Kidney (tissue), 13 donors: ENCODE measurements at regions not wholly inside any gene's neighbourhood (a gene's known extent, or its start where the extent isn't known, plus 50 kb on each side); places are given as distances from the start of the nearest gene placed in this dataset.

ENCODE experiments used
- DNase-seq, 5 donors: peaks; one replicate each; pipeline ENCODE4 v3.0.0-alpha.2; 2013 to 2020
- FAIRE-seq: peaks from 2 replicates; lab custom pipeline; 2012; peaks lifted over from hg19 to GRCh38; lab: Jason Lieb, UNC
- H3K27ac ChIP-seq, 2 donors: one replicate each; pipeline ENCODE4 v1.7.0; 2013; ENCODE audit warnings: low read depth in 2 of 2, low read length in 2 of 2, inconsistent platforms in 1 of 2
- H3K27me3 ChIP-seq: one replicate; pipeline ENCODE4 v1.7.1; 2013; ENCODE audit warnings: low read length, inconsistent platforms; ENCODE audit not compliant: control insufficient read depth, insufficient read depth
- H3K36me3 ChIP-seq, 3 donors: one replicate each; pipeline versions ENCODE4 v1.7.0 to v1.7.1; 2013; ENCODE audit warnings: low read length in 3 of 3, control low read depth in 1 of 3, inconsistent platforms in 1 of 3; ENCODE audit not compliant: insufficient read depth in 3 of 3, control insufficient read depth in 2 of 3
- H3K4me1 ChIP-seq, 3 donors: one replicate each; pipeline versions ENCODE4 v1.7.0 to v1.7.1; 2013; ENCODE audit warnings: low read length in 3 of 3, inconsistent platforms in 1 of 3, low read depth in 1 of 3; ENCODE audit not compliant: control insufficient read depth in 2 of 3, insufficient read depth in 2 of 3
- H3K4me3 ChIP-seq, 3 donors: one replicate each; pipeline versions ENCODE4 v1.7.0 to v1.8.1; 2013; ENCODE audit warnings: low read length in 3 of 3, control low read depth in 1 of 3, inconsistent platforms in 1 of 3
- H3K9ac ChIP-seq, 3 donors: one replicate each; pipeline versions ENCODE4 v1.7.0 to v1.7.1; 2013; ENCODE audit warnings: low read length in 3 of 3, control low read depth in 1 of 3, inconsistent platforms in 1 of 3
- H3K9me3 ChIP-seq, 3 donors: one replicate each; pipeline versions ENCODE4 v1.7.0 to v1.7.1; 2013; ENCODE audit warnings: low read length in 3 of 3, control low read depth in 1 of 3, inconsistent platforms in 1 of 3; ENCODE audit not compliant: control insufficient read depth in 2 of 3, insufficient read depth in 1 of 3
- intact Hi-C: fragments of 100-400 bp; cut with DNase I; formaldehyde crosslinking; loops from one replicate; pipeline ENCODE4 v1.11.1; 2022
- TF ChIP-seq, protein P1 (sequence below): IDR thresholded peaks from 3 replicates; pipeline ENCODE4 v1.5.1; 2012; ENCODE audit warnings: mild to moderate bottlenecking, moderate library complexity, borderline replicate concordance; ENCODE audit not compliant: insufficient read depth; ENCODE audit errors: extremely low read depth
- donor health status: control.
- donor health status: control.
- donor health status: control.
- donor health status: control.
- donor health status: control.
- donor health status: DM: yes; HTN: yes; CAD: no.
- donor health status: Normal renal cell carcinoma (clear cell type).

DNA sequence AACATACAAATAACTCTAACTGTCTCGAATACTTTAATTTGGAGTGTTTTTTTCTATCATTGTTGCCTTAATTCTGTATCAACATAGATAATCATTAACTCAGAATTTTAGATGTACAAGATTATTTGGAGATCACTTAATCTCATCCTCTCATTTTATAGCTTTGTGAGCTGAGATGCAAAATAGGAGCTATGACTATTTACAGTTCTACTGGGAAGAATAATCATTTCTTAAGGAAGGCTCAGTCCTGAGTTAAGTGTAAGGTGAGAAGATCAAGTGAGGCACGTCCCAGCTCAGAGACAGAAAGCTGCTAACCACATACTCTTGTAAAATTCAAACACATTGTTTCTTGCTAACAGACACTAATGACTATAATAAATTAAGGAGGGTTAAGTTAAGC, 66.2 kb downstream of the CCDC54 start:
- no peak overlapping the region for H3K27ac ChIP-seq
- H3K27me3 ChIP-seq = no peaks in the 10 kb centered on the region
- H3K9ac ChIP-seq = no peak overlapping the region
- intact Hi-C loops = no loop called here
- no peak for DNase-seq
- no peaks in the 10 kb centered on the region for H3K36me3 ChIP-seq
- H3K4me1 ChIP-seq = no peaks in the 10 kb centered on the region
- H3K9me3 ChIP-seq = no peaks in the 10 kb centered on the region
- TF ChIP-seq, protein P1, sequence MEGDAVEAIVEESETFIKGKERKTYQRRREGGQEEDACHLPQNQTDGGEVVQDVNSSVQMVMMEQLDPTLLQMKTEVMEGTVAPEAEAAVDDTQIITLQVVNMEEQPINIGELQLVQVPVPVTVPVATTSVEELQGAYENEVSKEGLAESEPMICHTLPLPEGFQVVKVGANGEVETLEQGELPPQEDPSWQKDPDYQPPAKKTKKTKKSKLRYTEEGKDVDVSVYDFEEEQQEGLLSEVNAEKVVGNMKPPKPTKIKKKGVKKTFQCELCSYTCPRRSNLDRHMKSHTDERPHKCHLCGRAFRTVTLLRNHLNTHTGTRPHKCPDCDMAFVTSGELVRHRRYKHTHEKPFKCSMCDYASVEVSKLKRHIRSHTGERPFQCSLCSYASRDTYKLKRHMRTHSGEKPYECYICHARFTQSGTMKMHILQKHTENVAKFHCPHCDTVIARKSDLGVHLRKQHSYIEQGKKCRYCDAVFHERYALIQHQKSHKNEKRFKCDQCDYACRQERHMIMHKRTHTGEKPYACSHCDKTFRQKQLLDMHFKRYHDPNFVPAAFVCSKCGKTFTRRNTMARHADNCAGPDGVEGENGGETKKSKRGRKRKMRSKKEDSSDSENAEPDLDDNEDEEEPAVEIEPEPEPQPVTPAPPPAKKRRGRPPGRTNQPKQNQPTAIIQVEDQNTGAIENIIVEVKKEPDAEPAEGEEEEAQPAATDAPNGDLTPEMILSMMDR = no peak
- H3K4me3 ChIP-seq = no peak overlapping the region
- FAIRE-seq = no peak

DNA sequence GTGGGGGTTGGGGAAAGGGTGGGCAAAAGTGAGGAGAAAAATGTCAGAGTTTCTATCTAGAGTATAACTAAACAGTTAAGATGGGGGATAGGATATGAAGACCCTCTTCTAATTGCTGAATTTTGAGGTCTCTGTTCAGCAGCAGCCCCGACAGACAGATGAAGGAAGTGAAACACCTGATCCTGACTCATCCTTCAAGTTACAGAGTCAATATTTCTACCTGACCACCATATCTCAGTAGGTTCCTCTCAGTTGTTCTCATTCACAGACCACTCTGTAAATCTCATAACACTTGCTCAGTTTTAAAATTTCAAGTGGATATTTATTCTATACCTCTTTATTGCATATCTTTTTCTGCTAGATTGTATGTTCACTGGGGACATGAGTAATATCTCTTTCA, 69.5 kb downstream of the CCDC54 start:
- FAIRE-seq (no peak), DNase-seq (no peak)
- Histone ChIP-seq H3K4me3 (no peak overlapping the region), H3K27me3 (no peaks in the 10 kb centered on the region), H3K27ac (no peak overlapping the region), H3K9me3 (no peaks in the 10 kb centered on the region), H3K4me1 (no peaks in the 10 kb centered on the region), H3K9ac (no peak overlapping the region), H3K36me3 (no peaks in the 10 kb centered on the region)
- TF ChIP-seq, protein P1 = no peak
- intact Hi-C loops = no loop called here

DNA sequence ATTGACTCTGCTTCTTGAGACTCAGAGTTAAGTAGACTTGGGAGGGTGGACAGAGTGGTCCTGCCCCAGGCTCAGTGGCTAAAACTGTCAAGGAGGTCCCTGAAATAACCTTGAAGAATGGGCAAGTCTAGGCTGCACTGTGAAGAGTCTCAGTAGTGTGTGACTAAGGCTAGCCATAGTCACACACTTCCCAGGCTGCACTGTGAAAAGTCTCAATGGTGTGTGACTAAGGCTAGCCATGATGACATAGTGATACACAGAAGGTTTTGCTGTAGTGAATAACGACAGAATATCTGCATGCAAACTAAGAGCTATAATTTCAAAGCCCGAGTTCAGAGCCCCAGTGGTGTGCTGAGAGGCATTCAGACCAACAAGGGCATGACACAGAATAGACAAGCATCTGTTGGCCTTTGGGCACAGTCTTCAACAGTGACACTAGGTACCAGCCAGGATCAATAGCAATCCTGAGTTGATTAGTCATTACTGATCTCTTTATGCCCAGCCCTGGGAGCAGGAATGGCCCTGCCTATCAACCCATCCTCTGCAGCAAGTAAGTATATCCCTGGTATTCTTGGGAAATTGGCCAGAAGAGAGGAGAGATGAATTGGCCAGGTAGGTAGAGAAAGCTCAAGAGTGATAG, 72.4 kb upstream of the BBX start:
- TF ChIP-seq, protein P1 = no peak
- no peak overlapping the region for H3K4me3 ChIP-seq
- H3K27me3 ChIP-seq = no peaks in the 10 kb centered on the region
- FAIRE-seq (no peak), DNase-seq (no peak)
- intact Hi-C loops = no loop called here
- H3K36me3 ChIP-seq = no peaks in the 10 kb centered on the region
- H3K27ac ChIP-seq = no peak overlapping the region
- no peaks in the 10 kb centered on the region for H3K4me1 ChIP-seq
- H3K9ac ChIP-seq = no peak overlapping the region
- no peaks in the 10 kb centered on the region for H3K9me3 ChIP-seq

DNA sequence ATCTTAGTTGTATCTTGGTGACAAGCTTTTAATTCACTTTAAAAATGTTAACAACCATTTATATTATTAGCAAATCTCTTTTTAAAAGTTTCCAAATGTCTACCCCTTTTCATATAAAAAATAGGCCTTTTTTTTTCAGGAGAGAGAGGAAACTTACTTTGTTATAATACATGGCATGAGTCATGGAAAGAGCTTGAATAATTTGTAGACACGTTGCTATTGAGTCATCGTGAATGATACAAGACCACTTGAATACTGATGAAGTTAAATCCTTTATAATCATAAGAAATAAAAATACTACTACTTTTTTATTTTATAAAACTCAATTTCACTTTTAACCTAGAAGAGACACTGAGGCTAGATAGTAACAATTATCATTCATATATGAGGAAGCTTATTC, 70.3 kb upstream of the BBX start:
- intact Hi-C loops = no loop called here

More for the DNA sequence above, 70.3 kb upstream of the BBX start:
- Histone ChIP-seq H3K9ac (no peak overlapping the region), H3K36me3 (no peaks in the 10 kb centered on the region), H3K4me3 (no peak overlapping the region), H3K9me3 (no peaks in the 10 kb centered on the region), H3K4me1 (no peaks in the 10 kb centered on the region), H3K27me3 (no peaks in the 10 kb centered on the region), H3K27ac (no peak overlapping the region)
- FAIRE-seq (no peak), DNase-seq (no peak)
- TF ChIP-seq, protein P1 = no peak
